ENCODE measurements at regions not wholly inside any gene's neighbourhood (a gene's known extent, or its start where the extent isn't known, plus 50 kb on each side); places are given as distances from the start of the nearest gene placed in this dataset.
"Not testable (repeated sequence)": the region's sequence is repeated elsewhere in the genome, so short reads cannot be mapped to it uniquely, and the experiment has no call there.

- TF ChIP-seq SP1 (IDR thresholded peaks at IDR 0.05; ENCODE audit: low read depth, low read length) (no peak), RXRA (IDR thresholded peaks at IDR 0.05; ENCODE audit: insufficient read depth, low read depth, low read length) (no peak), ATF2 (IDR thresholded peaks at IDR 0.05; ENCODE audit: low read length) (no peak), GABPA (IDR thresholded peaks at IDR 0.05; ENCODE audit: borderline replicate concordance, insufficient read depth, low read length) (no peak)
These were observed 63.1 kb upstream of the IFNGR1 start (continued) for GRCh38 chr6:137282254-137282653.

GRCh38 chr6:137279279-137279678, 60.1 kb upstream of the IFNGR1 start:
- not testable (repeated sequence) for H3K4ac ChIP-seq (replicated peaks; ENCODE audit: insufficient read length, low read depth, low read length); H2BK20ac ChIP-seq (ENCODE audit: low read length); FAIRE-seq

More at GRCh38 chr6:137279279-137279678, 60.1 kb upstream of the IFNGR1 start:
- H4K91ac ChIP-seq (replicated peaks; ENCODE audit: insufficient read length, low read length); H3K36me3 ChIP-seq (ENCODE audit: control insufficient read depth in 2 of 4, insufficient read depth in 4 of 4, low read length in 3 of 4); H3K27me3 ChIP-seq (replicated peaks in 1 of 4; ENCODE audit: control insufficient read depth in 3 of 4, extremely low read depth in 1 of 4, insufficient read depth in 3 of 4, low read length in 3 of 4); H3K4me1 ChIP-seq (replicated peaks in 1 of 4; ENCODE audit: control insufficient read depth in 3 of 4, insufficient read depth in 4 of 4, low read length in 3 of 4); H3K23ac ChIP-seq (ENCODE audit: insufficient read length); H4K5ac ChIP-seq (ENCODE audit: insufficient read length, low read depth, low read length); H2AK5ac ChIP-seq (ENCODE audit: low read depth, low read length); H3K9ac ChIP-seq (replicated peaks in 1 of 4; ENCODE audit: extremely low read depth in 1 of 4, low read depth in 3 of 4, low read length in 3 of 4); H4K8ac ChIP-seq (ENCODE audit: extremely low read depth, insufficient read depth, low read length); H3K56ac ChIP-seq (replicated peaks; ENCODE audit: insufficient read length, low read depth, low read length); H2BK15ac ChIP-seq (ENCODE audit: low read length); H3K79me1 ChIP-seq (ENCODE audit: low read depth, low read length); H2BK12ac ChIP-seq (ENCODE audit: low read depth, low read length); H2AFZ ChIP-seq (ENCODE audit: low read length); H3K18ac ChIP-seq (ENCODE audit: extremely low read depth, low read length); DNase-seq (ENCODE audit: low read depth in 1 of 2, low spot score in 2 of 2); H3K23me2 ChIP-seq (ENCODE audit: low read depth, low read length); H3K4me2 ChIP-seq (ENCODE audit: insufficient read depth in 1 of 2, low read depth in 2 of 2, low read length in 2 of 2); POLR2A ChIA-PET (ENCODE audit: partially characterized antibody); H3K79me2 ChIP-seq (ENCODE audit: control insufficient read depth in 1 of 2, insufficient read depth in 2 of 2, low read length in 2 of 2); H3K27ac ChIP-seq (ENCODE audit: low read depth, low read length); H3K14ac ChIP-seq (ENCODE audit: insufficient read length); H3K4me3 ChIP-seq (ENCODE audit: extremely low read depth in 1 of 4, insufficient read depth in 2 of 4, low read depth in 3 of 4, low read length in 4 of 4); H2BK5ac ChIP-seq (ENCODE audit: low read depth, low read length); H4K20me1 ChIP-seq (replicated peaks in 1 of 2; ENCODE audit: control insufficient read depth in 1 of 2, insufficient read depth in 2 of 2, low read length in 2 of 2); H3K9me3 ChIP-seq (ENCODE audit: insufficient read depth in 2 of 2, low read depth in 1 of 2, low read length in 1 of 2); H2BK120ac ChIP-seq (replicated peaks; ENCODE audit: low read depth, low read length): not testable (repeated sequence)
- CTCF ChIA-PET (ENCODE audit: partially characterized antibody) = interaction anchor here (0.6 to 1.1 kb wide), 2 partner anchors 18 to 35 kb away, joined by 3 to 5 read pairs; no protein-coding TSS in a partner anchor
- WGBS, 2 experiments (ENCODE audit: extremely low coverage in 1 of 2, insufficient coverage in 1 of 2, insufficient read length in 1 of 2, insufficient replicate concordance in 2 of 2, low coverage in 1 of 2, low lambda C conversion rate in 2 of 2, missing lambda C conversion rate in 1 of 2) = 95% methylated on average over 4 of the region's 4 CpGs; no CpG with 5 or more reads in 1 of the 2 experiments

Data from H1 (cell line).